ENCODE measurements at regions not wholly inside any gene's neighbourhood (a gene's known extent, or its start where the extent isn't known, plus 50 kb on each side); places are given as distances from the start of the nearest gene placed in this dataset.

DNA sequence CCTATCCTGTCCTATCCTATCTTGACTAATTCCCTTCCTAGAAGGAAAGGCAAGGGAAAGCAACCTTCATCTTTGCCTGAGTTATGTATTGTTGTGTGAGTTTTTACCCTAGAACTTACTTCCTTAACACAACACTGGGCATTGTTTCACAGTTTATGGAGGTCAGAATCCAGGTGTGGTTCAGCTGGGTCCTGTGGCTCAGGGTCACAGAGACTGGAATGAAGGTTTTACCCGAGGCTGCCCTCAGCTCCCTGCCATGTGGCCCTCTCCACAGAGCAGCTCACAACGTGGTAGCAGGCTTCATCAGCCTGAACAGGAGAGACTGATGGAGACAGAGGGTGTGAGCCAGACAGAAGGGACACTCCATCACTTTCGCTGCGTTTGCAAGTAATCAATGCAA lies 140.5 kb downstream of the FCRL5 start:
- H2BK120ac ChIP-seq (ENCODE audit: low read depth, low read length): no peak overlapping the region
- no peak overlapping the region for H2BK15ac ChIP-seq (ENCODE audit: low read depth, low read length)
- no TSS peak for BruUV-seq (replicated peaks)
- no peaks in the 10 kb centered on the region for H3K4me1 ChIP-seq (ENCODE audit: control insufficient read depth, insufficient read depth, low read length)
- DNase-seq (no peak), ATAC-seq (ENCODE audit: low read depth) (no peak)
- no peak overlapping the region for H2AK9ac ChIP-seq (replicated peaks; ENCODE audit: low read depth, low read length, poor library complexity)
- no peak overlapping the region for H2AK5ac ChIP-seq (ENCODE audit: low read depth, low read length)
- H4K20me1 ChIP-seq (ENCODE audit: insufficient read depth, low read length): no peaks in the 10 kb centered on the region; the same call in 1 of the 2 replicates
- no peak overlapping the region for H3K56ac ChIP-seq (ENCODE audit: extremely low read depth, insufficient read depth, low read length)
- no peaks in the 10 kb centered on the region for H3K9me3 ChIP-seq (ENCODE audit: control insufficient read depth, insufficient read depth, low read length)
- H3K4ac ChIP-seq (ENCODE audit: low read depth, low read length): no peak overlapping the region
- H4K8ac ChIP-seq (ENCODE audit: low read depth in 2 of 2, low read length in 2 of 2): no peak overlapping the region
- H2BK5ac ChIP-seq (ENCODE audit: low read depth, low read length, poor library complexity, severe bottlenecking): no peak overlapping the region
- TF ChIP-seq RAD21 (IDR thresholded peaks at IDR 0.05; ENCODE audit: low read length): no peak
- TF ChIP-seq RFX5 (IDR thresholded peaks at IDR 0.05; ENCODE audit: low read depth, low read length): no peak
- no peak for TF ChIP-seq MXI1 (IDR thresholded peaks at IDR 0.05; ENCODE audit: borderline replicate concordance, low read depth, low read length)
- no peak for TF ChIP-seq CTCF (conservative IDR thresholded peaks at IDR 0.05; ENCODE audit: low read depth, low read length)
- no peak for TF ChIP-seq POLR2A (IDR thresholded peaks at IDR 0.05; ENCODE audit: low read depth, low read length)
- TF ChIP-seq, protein P1, sequence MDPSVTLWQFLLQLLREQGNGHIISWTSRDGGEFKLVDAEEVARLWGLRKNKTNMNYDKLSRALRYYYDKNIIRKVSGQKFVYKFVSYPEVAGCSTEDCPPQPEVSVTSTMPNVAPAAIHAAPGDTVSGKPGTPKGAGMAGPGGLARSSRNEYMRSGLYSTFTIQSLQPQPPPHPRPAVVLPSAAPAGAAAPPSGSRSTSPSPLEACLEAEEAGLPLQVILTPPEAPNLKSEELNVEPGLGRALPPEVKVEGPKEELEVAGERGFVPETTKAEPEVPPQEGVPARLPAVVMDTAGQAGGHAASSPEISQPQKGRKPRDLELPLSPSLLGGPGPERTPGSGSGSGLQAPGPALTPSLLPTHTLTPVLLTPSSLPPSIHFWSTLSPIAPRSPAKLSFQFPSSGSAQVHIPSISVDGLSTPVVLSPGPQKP (IDR thresholded peaks at IDR 0.05; ENCODE audit: borderline replicate concordance, low read depth, low read length): no peak
- TF ChIP-seq MAFK (IDR thresholded peaks at IDR 0.05; ENCODE audit: low read depth, low read length): no peak
- TF ChIP-seq USF2 (IDR thresholded peaks at IDR 0.05; ENCODE audit: low read depth, low read length): no peak
- TF ChIP-seq SMC3 (IDR thresholded peaks at IDR 0.05; ENCODE audit: low read depth, low read length): no peak
- TF ChIP-seq MAZ (IDR thresholded peaks at IDR 0.05; ENCODE audit: borderline replicate concordance, low read depth, low read length): no peak
- TF ChIP-seq NFE2L2 (IDR thresholded peaks at IDR 0.05; ENCODE audit: low read depth, low read length): no peak
- H3K23ac ChIP-seq (ENCODE audit: low read depth, low read length): no peak overlapping the region
- POLR2A ChIA-PET (ENCODE audit: unreplicated experiment): no interaction called here
- no peak overlapping the region for H3K14ac ChIP-seq (replicated peaks; ENCODE audit: low read depth, low read length)
- H2BK20ac ChIP-seq (ENCODE audit: low read depth, low read length): no peak overlapping the region
- 64% methylated on average over 2 of the region's 4 CpGs; no CpG with 5 or more reads in 1 of the 2 experiments for WGBS, 2 experiments (ENCODE audit: extremely low coverage in 2 of 2, insufficient read length in 1 of 2)
- no peaks in the 10 kb centered on the region for H3K36me3 ChIP-seq (ENCODE audit: control insufficient read depth, insufficient read depth, low read length)
- in situ Hi-C loops (cut with MboI; ENCODE audit: low sequenced_read_pairs) (no loop called here), intact Hi-C loops (cut with micrococcal nuclease) (no loop called here), dilution Hi-C loops (cut with HindIII; ENCODE audit: low sequenced_read_pairs, unreplicated experiment) (no loop called here)
- H2AFZ ChIP-seq (replicated peaks; ENCODE audit: low read length, poor library complexity): no peak overlapping the region
- H4K91ac ChIP-seq (ENCODE audit: insufficient read depth, low read depth, low read length): no peak overlapping the region
- no peak overlapping the region for H4K5ac ChIP-seq (ENCODE audit: low read depth, low read length)
- H3K4me3 ChIP-seq (ENCODE audit: insufficient read depth, low read depth, low read length): no peak overlapping the region
- CTCF ChIA-PET: no interaction called here
- no peak overlapping the region for H3K4me2 ChIP-seq (ENCODE audit: low read depth, low read length)
- no peaks in the 10 kb centered on the region for H3K27me3 ChIP-seq (ENCODE audit: control insufficient read depth, insufficient read depth, low read length)
- no peak overlapping the region for H3K18ac ChIP-seq (ENCODE audit: low read depth, low read length)
- H3K9ac ChIP-seq (ENCODE audit: low read depth, low read length): no peak overlapping the region
- H3K79me1 ChIP-seq (ENCODE audit: low read depth in 1 of 2, low read length in 2 of 2): no peaks in the 10 kb centered on the region
- no peaks in the 10 kb centered on the region for H3K9me1 ChIP-seq (ENCODE audit: insufficient read depth, low read length)
- H3K27ac ChIP-seq (ENCODE audit: insufficient read depth, low read length): no peak overlapping the region
